ENCODE measurements at regions not wholly inside any gene's neighbourhood (a gene's known extent, or its start where the extent isn't known, plus 50 kb on each side); places are given as distances from the start of the nearest gene placed in this dataset.
"Not testable (repeated sequence)": the region's sequence is repeated elsewhere in the genome, so short reads cannot be mapped to it uniquely, and the experiment has no call there.

DNA sequence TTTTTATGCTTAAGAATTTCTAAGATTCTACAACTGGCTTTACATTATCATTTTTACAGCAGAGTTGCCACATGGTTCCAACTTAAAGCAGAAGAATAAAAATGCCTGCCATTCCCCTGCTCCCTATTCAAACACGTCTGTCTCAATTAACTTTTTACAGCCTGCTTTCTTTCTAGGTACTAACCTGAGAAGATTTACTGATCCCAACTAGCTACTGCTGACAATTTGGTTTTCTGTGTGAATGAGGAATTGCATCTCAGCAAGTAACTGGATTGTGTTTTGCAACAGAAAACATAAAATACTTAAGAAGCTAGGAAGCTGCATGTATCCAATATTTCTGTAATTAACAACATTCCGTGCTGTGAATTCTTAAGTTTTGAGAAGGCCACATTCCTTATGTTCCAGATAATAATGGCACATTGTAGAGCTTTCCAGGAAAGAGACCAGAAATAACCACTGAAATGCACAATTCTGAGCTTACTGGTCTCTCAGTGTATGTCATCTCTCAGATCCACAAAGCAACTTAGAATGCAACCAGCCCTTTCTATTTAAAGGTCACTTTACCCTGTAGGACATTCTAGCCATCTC is 306.8 kb upstream of the NMUR2 start:
- no peak for DNase-seq

GRCh38 chr5:152717393-152717792 is 312.3 kb upstream of the NMUR2 start:
- DNase-seq, result no peak

DNA sequence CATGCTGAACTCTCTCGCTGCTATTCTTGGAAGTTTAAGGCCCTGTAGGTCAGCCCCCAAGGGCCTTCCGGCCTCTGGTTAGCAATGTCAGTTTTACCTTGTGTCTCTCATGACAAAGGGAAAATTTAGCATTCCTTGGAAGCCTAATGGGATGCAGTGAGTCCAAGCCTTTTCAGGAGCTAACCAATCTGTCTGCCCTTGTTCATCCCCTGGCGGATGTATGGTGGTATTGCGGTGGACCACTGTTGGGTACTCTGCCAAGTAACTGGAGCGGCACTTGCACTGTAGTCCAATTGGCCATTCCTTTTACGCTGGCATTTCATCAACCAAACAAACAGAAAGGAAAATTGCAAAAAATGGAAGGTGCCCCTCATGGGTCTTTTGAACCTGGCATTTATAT is 318.4 kb upstream of the NMUR2 start:
- no peak for DNase-seq

DNA sequence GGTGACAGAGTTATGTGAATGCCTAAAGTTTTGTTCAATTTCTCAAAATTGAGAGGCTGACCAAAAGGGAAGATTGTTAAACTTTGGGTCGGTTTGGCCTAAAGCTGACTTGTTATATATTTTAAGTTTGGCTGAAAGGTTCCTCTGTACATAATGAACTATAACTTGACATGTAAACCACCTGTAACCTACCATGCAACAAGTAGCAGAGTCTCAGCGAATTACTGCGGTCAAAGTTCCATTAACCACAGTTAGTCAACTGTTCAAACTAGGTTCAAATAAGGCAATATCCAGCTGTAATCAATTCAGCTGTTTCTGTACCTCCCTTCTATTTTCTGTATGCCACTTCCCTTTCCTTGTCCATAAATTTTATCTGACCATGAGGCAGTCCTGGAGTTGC is 325.1 kb upstream of the NMUR2 start:
- DNase-seq, result no peak

DNA sequence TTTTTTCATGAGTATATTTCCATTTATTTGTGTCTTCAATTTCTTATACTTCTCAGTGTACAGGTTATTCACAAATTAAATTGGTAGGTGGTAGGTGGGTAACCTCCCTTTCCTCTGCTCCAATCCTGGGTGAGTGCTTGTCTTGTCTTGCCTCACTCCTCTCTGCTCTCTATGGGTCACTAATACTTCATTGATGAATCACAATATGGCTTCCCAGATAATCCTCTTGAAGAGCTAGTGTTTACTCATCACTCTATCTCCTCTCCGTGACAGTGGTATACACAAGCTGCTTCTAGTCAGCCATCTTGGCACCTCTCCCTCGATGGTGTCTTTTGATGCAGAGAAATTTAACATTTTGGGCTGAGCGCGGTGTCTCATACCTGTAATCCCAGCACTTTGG is 331.8 kb upstream of the NMUR2 start:
- no peak for DNase-seq

GRCh38 chr5:152739916-152740315 is 334.8 kb upstream of the NMUR2 start:
- DNase-seq, result no peak

GRCh38 chr5:152741126-152741525 is 336.0 kb upstream of the NMUR2 start:
- DNase-seq, result not testable (repeated sequence)

- DNase-seq, result not testable (repeated sequence)
Observed at GRCh38 chr5:152787709-152788217, 382.7 kb upstream of the NMUR2 start.

DNA sequence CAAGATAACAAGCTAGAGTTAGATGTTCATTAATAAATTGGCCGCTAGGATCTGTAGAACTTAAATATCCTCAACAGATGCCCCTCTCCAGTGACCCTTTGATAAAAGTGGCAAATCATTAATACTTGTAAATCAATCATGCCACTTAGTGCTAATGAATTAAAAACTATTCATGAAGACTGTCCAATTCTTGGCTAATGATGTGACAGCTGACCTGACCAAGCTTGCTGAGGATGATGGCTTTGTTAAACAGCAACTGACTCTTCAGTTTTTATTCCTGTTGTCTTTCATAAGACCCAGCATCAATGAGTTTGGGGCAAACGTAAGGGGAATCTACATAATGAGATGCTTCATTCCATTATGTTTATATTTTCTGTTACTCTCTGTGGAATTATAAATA is 396.8 kb upstream of the NMUR2 start:
- DNase-seq, result no peak

DNA sequence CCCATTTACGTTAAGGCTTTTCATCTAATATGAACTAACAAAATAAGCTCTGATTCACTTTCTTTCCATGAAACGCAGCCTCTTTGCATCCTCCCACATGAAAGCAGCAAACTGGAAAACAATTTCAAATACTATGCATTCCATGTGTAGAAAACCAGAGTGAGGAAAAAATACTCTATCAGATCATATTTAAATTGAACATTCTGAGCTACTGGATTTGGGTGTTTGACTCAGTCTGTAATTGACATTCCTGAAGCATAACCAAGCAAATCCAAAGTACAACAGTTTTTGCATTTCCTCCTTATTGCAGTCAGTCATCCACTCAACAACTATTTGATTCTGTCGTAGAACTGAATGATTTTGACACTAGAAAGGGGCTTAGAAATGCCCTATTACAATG is 399.1 kb upstream of the NMUR2 start:
- no peak for DNase-seq

- DNase-seq, result no peak
Observed at GRCh38 chr5:152811988-152812387, 406.9 kb upstream of the NMUR2 start.

DNA sequence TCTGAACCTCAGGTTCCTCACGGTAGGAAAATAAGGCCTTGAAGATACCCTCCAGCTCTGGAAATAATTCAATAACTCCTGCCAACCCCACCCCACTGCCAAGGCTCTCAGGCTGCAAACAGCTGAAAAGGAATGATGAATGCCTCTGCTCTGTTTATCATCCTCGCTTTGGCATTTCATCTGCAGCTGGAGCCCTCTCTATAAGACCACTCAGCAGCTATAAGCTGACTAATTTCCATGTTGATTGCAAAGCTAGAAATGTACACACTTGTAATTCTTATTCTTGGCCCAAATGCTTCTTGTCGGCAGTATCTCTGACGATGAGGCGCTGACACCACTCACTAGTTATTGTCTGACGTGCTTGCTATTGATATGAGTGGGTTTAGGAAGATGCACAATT is 408.4 kb upstream of the NMUR2 start:
- no peak for DNase-seq

- DNase-seq, result no peak
Observed at GRCh38 chr5:152819891-152820290, 414.8 kb upstream of the NMUR2 start.

DNA sequence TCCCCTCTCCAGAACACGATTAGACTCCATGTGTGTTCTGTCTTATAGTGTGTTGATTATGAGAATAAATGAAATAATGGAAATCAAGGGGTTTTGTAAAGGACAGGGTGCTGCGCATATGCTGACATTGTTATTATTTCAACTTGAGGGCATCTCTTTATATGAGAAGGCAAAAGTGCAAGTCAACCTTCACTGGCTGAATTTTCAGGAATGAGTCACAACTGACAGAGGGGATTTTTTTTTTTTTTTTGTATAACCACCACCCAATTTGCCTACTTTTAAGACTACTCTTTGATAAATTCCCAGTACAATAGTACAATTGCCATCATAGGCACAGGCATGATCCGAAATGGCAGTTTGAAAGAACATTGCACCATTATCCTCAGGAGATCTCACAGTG is 419.2 kb upstream of the NMUR2 start:
- no peak for DNase-seq

DNA sequence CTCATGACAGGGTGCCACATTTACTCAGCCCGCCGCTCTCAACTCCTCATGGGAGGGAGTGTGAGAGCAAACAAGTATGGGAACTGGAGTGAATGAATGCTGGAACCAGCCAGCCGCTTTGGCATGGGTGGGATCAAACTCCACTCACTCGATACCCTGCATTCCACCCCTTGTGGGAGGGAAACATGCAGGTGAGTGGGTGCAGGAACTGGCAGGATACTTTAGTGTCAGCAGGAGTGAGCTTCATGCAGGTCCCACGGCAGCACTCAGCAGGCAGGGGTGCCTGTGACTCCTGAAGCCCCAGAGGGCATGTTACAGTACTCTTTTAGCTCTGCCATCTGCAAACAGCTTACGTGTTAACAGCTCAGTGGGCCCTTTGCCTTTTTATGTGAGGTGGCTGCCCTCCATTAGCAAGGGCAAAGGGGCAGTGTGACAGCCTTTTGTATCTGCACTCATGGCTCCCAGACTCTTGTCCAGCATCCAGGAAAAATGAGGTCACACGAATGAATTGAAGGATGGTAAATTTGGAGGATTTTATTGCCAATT is 433.2 kb upstream of the NMUR2 start:
- DNase-seq, result no peak

- DNase-seq, result no peak
Observed at GRCh38 chr5:152844713-152845112, 439.6 kb upstream of the NMUR2 start.

- no peak for DNase-seq
Observed at GRCh38 chr5:152853361-152853760, 448.3 kb upstream of the NMUR2 start.

GRCh38 chr5:152855441-152855840 is 450.4 kb upstream of the NMUR2 start:
- no peak for DNase-seq

DNA sequence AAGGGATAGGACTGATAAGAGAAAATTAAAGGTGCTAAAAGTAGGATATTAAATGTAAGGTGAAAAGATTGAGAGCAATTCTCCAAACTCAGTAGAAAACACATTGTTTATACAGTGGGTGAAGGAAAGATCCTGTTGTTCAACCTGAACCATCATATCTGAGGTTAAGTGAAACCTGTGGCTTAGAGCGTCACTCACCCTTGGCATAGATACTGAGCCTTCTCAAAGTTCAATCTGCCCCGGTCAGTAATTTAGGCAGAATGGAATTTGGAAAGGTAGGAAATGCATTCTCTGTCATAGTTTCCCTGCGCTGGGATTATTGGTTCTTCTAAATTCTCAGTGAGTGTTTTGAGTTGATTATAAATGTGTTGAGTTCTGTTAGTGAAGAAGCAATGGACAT is 456.2 kb upstream of the NMUR2 start:
- DNase-seq, result no peak

GRCh38 chr5:152864447-152864846 is 459.4 kb upstream of the NMUR2 start:
- no peak for DNase-seq

DNA sequence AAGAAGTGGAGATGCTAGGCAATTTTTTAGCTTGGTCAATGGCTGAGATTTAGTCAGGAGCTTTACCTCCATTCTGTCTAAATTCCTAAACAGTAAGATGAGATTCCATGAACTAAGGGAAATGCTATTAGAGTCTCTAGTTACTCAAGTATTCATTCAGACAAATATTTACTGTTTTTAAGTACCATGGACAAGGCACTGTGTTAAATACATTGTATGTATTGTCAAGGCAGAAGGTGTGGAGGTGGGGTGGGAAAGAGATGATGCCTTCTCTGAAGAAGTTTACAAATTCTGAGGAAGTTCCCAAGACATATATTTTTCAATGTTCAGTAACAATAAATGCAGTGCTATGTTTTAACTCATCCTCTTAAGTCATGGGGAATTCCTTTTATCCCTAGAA is 459.9 kb upstream of the NMUR2 start:
- no peak for DNase-seq

DNA sequence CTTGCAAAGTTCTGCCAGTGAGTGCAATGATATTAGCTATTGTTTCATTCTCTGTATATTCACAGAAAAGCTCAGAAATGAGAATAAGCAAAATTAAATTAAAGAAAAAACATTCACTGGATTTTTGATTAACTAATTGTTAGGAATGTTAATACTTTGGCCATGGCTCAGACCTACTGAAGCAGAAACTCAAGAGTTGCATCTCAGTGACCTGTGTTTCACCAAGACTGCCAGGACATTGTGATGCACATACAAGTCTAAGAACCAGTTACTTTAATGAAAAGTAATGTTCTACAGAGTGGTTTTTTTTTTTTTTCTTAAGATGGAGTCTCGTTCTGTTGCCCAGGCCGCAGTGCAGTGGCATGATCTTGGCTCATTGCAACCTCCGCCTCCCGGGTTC is 464.9 kb upstream of the NMUR2 start:
- DNase-seq, result no peak

DNA sequence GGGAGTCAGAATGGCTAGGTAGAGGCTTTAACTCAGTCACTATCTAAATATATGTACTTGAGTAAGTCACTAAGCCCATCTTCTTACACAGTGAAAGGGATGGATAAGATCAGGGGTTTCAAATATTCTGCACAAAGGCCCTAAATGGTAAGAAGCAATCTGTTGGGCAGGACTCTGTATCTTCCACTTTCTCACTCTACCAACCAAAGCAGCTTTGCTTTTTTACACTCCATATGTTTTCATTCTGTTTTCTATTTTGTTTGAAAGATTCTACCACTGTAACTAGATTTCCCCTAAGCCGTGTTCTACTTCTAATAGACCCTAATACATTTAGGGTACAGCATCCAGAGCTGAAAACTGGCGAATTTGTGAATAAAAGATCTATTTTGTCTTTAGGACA is 477.5 kb upstream of the NMUR2 start:
- DNase-seq, result no peak

GRCh38 chr5:152883066-152883775 is 478.1 kb upstream of the NMUR2 start:
- DNase-seq, result no peak

GRCh38 chr5:152884006-152884405 is 478.9 kb upstream of the NMUR2 start:
- DNase-seq, result no peak

Data from GDM1 (cell line).